Lung (tissue), 11 donors: ENCODE measurements at regions not wholly inside any gene's neighbourhood (a gene's known extent, or its start where the extent isn't known, plus 50 kb on each side); places are given as distances from the start of the nearest gene placed in this dataset.
"Not testable (repeated sequence)": the region's sequence is repeated elsewhere in the genome, so short reads cannot be mapped to it uniquely, and the experiment has no call there.

Source experiments
- ATAC-seq: fragments of 200-7000 bp; cut with Tn5 transposase; one replicate; pipeline ENCODE4 v1.9.1; 2020; ENCODE audit warnings: moderate number of reproducible peaks; ENCODE audit not compliant: insufficient read depth, low FRiP score
- DNase-seq, 3 donors: peaks; one replicate each; pipeline ENCODE4 v3.0.0-alpha.2; 2013 to 2017
- H3K27ac ChIP-seq, 2 donors: one replicate each; pipeline ENCODE4 v1.5.1; 2013; ENCODE audit warnings: mild to moderate bottlenecking in 2 of 2, moderate library complexity in 2 of 2, control low read depth in 1 of 2, inconsistent platforms in 1 of 2, low read depth in 1 of 2, low read length in 1 of 2
- H3K27me3 ChIP-seq, 3 donors: one replicate each; pipeline ENCODE4 v1.5.1; 2013; ENCODE audit warnings: low read length in 2 of 3; ENCODE audit not compliant: control insufficient read depth in 3 of 3, insufficient read depth in 3 of 3
- H3K36me3 ChIP-seq, 4 donors: one replicate each; pipeline ENCODE4 v1.5.1; 2013; ENCODE audit warnings: low read length in 4 of 4, mild to moderate bottlenecking in 1 of 4, moderate library complexity in 1 of 4; ENCODE audit not compliant: control insufficient read depth in 4 of 4, insufficient read depth in 4 of 4
- H3K4me1 ChIP-seq, 5 donors: one replicate each; pipeline ENCODE4 v1.5.1; 2013; ENCODE audit warnings: low read length in 5 of 5, mild to moderate bottlenecking in 2 of 5, moderate library complexity in 1 of 5; ENCODE audit not compliant: control insufficient read depth in 5 of 5, insufficient read depth in 5 of 5
- H3K4me3 ChIP-seq: one replicate; pipeline ENCODE4 v1.5.1; 2013; ENCODE audit warnings: mild to moderate bottlenecking, control low read depth, moderate library complexity
- H3K9ac ChIP-seq, 2 donors: one replicate each; pipeline ENCODE4 v1.5.1; 2013; ENCODE audit warnings: low read length in 2 of 2, control low read depth in 1 of 2; ENCODE audit not compliant: insufficient read depth in 1 of 2
- H3K9me3 ChIP-seq, 4 donors: one replicate each; pipeline ENCODE4 v1.5.1; 2013; ENCODE audit warnings: low read length in 3 of 4, mild to moderate bottlenecking in 1 of 4, moderate library complexity in 1 of 4; ENCODE audit not compliant: control insufficient read depth in 4 of 4, insufficient read depth in 3 of 4
- WGBS, 2 donors: extraction: QIAGEN DNeasy Blood & Tissue Kit; methylation state at CpG; one replicate each; pipeline ENCODE4 v1.1.7; 2013; 5-methylcytosine and 5-hydroxymethylcytosine counted together
- TF ChIP-seq, protein P1 (sequence below): IDR thresholded peaks from 2 replicates; pipeline ENCODE4 v1.5.1; 2012; ENCODE audit warnings: mild to moderate bottlenecking; ENCODE audit errors: control extremely low read depth, extremely low read depth
- donor health status: control.
- donor health status: control.
- donor health status: Bipolar disorder and iron deficiency.
- donor health status: healthy.
- donor health status: DM: yes; HTN: yes; CAD: no.

DNA sequence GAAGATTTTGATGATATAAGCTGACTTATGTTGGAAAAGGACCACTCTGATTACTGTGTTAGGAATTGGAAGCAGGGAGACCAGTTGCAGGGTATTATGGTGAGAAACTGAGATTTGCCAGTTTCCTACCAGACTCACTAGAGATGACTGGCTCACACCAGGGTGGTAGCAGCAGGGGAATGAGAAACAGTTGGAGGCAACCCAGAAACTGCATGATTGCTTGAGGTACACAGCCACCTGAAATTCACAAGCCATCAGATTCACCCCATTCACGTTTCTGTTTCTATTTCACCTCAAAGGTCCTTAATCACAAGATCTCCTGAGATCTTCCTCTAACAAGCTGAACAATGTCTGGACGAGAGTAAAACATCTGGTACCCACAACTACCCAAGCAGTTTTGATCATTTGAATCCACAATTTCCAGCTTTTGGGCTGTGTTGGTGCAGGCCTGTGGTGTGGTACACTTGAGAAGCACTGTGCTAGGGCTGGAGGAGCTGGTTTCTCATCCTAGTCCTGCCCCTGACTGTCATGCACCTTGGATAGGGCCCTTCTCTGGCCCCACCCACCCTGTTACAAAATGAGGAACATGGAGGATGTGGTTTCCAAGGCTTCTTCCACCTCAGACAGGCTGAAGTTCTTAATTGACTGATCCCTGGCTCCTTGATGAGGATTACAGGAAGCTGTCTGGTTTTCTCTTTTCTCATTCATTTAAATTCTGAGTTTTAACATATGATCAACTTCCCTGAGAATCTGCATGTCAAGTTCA, 233.4 kb downstream of the INSC start:
- DNase-seq (no peak), ATAC-seq (no peak)
- H3K9ac ChIP-seq: no peak overlapping the region
- H3K27ac ChIP-seq: no peak overlapping the region
- 64 to 70% methylated on average over 2 of the region's 2 CpGs for WGBS, 2 donors
- H3K36me3 ChIP-seq: no peaks in the 10 kb centered on the region
- H3K27me3 ChIP-seq: no peaks in the 10 kb centered on the region
- no peaks in the 10 kb centered on the region for H3K4me1 ChIP-seq
- TF ChIP-seq, protein P1, sequence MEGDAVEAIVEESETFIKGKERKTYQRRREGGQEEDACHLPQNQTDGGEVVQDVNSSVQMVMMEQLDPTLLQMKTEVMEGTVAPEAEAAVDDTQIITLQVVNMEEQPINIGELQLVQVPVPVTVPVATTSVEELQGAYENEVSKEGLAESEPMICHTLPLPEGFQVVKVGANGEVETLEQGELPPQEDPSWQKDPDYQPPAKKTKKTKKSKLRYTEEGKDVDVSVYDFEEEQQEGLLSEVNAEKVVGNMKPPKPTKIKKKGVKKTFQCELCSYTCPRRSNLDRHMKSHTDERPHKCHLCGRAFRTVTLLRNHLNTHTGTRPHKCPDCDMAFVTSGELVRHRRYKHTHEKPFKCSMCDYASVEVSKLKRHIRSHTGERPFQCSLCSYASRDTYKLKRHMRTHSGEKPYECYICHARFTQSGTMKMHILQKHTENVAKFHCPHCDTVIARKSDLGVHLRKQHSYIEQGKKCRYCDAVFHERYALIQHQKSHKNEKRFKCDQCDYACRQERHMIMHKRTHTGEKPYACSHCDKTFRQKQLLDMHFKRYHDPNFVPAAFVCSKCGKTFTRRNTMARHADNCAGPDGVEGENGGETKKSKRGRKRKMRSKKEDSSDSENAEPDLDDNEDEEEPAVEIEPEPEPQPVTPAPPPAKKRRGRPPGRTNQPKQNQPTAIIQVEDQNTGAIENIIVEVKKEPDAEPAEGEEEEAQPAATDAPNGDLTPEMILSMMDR: no peak
- no peaks in the 10 kb centered on the region for H3K9me3 ChIP-seq
- H3K4me3 ChIP-seq: no peak overlapping the region

DNA sequence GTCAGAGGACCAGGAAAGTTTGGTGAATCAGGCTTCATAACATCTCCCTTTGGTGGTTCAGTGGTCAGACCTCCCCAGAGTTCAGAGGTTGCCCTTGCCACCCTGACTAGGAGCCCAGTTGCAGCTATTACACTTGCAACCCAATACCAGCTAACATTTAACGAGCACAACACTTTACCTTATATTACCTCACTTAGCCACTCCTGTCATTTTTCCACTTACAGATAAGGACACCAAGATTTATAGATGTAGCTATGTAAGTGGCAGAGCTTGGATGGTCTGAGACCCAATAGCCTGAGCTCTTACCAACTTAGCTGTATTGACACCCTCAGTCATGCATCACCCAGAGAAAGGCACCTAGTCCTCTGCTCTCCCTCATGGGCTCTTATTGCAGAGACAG, 234.7 kb downstream of the INSC start:
- no peaks in the 10 kb centered on the region for H3K27me3 ChIP-seq
- no peak overlapping the region for H3K4me3 ChIP-seq
- no peak overlapping the region for H3K27ac ChIP-seq
- ATAC-seq: no peak
- TF ChIP-seq, protein P1: no peak
- WGBS, 2 donors: 75 to 85% methylated on average over 1 of the region's 1 CpG
- no peaks in the 10 kb centered on the region for H3K36me3 ChIP-seq
- H3K9me3 ChIP-seq: no peaks in the 10 kb centered on the region
- H3K9ac ChIP-seq: no peak overlapping the region
- H3K4me1 ChIP-seq: no peaks in the 10 kb centered on the region
- DNase-seq: no peak

DNA sequence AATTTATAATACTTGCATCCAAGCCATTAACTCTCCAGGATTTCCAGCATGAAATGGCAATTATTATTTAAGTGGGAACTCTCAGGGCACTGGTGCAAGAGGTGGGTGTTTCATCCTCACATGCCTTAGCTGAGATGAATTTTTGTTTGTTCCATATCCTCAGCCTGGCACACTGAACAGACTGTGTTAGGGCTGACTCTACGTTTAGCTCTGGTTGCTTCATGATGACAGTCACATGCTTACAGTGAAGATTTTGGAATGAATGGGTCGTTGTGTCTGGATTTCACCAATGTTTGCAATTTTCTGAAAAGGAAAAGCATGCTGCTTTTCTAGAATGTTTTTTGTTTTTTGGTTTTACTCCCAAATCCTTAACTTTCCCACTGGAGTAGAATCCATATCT, 246.6 kb downstream of the INSC start:
- Histone ChIP-seq H3K4me3 (no peak overlapping the region), H3K9me3 (peaks cover 0 to 1% (median 0%) of the 10 kb centered on the region in 4 donors), H3K4me1 (no peaks in the 10 kb centered on the region), H3K27me3 (no peaks in the 10 kb centered on the region), H3K9ac (no peak overlapping the region), H3K27ac (no peak overlapping the region), H3K36me3 (no peaks in the 10 kb centered on the region)
- ATAC-seq (no peak), DNase-seq (no peak)
- TF ChIP-seq, protein P1: no peak
- WGBS, 2 donors: 75 to 86% methylated on average over 2 of the region's 2 CpGs

DNA sequence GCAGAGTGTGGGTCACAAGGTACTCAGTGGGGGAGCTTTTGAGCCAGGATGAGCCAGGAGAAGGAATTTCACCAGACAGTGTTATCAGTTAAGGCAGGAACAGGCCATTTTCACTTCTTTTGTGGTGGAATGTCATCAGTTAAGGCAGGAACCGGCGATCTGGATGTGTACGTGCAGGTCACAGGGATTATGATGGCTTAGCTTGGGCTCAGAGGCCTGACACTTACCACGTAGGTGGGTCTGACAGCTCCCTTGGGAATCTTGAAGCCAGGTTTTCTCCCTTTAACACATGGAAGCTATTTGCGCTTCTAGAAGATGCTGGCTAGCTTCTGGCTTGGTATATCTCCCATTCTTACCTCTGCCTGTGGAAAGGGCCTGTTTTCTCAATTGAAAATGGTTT, 250.6 kb downstream of the INSC start:
- WGBS, 2 donors: 74 to 75% methylated on average over 5 of the region's 5 CpGs
- H3K9me3 ChIP-seq, H3K27ac ChIP-seq, H3K9ac ChIP-seq, DNase-seq, H3K36me3 ChIP-seq, H3K27me3 ChIP-seq, H3K4me1 ChIP-seq, H3K4me3 ChIP-seq, ATAC-seq: not testable (repeated sequence)
